Osteoblast (primary cell): ENCODE measurements at regions not wholly inside any gene's neighbourhood (a gene's known extent, or its start where the extent isn't known, plus 50 kb on each side); places are given as distances from the start of the nearest gene placed in this dataset.
"Not testable (repeated sequence)": the region's sequence is repeated elsewhere in the genome, so short reads cannot be mapped to it uniquely, and the experiment has no call there.

Experiments used
- DNase-seq: peaks from one replicate; pipeline ENCODE4 v3.0.0; 2011; ENCODE audit warnings: low spot score, mixed read lengths; ENCODE audit not compliant: insufficient read length; ENCODE audit errors: missing footprints
- H2AFZ ChIP-seq: 2 replicates; pipeline ENCODE4 v1.6.0; 2011; ENCODE audit warnings: mild to moderate bottlenecking, low read length
- H3K27ac ChIP-seq: 2 replicates; pipeline ENCODE4 v1.5.1; 2011; ENCODE audit warnings: mild to moderate bottlenecking, low read depth, low read length, moderate library complexity
- H3K27me3 ChIP-seq: 2 replicates; pipeline ENCODE4 v1.6.0; 2012; ENCODE audit warnings: mild to moderate bottlenecking, control low read depth, inconsistent platforms, low read length, moderate library complexity; ENCODE audit not compliant: insufficient read depth
- H3K36me3 ChIP-seq: 2 replicates; pipeline ENCODE4 v1.5.1; 2011; ENCODE audit warnings: mild to moderate bottlenecking, low read length, control low read depth, moderate library complexity; ENCODE audit not compliant: insufficient read depth
- H3K4me1 ChIP-seq: 2 replicates; pipeline ENCODE4 v1.5.1; 2011; ENCODE audit warnings: mild to moderate bottlenecking, low read length, control low read depth, moderate library complexity; ENCODE audit not compliant: insufficient read depth
- H3K4me2 ChIP-seq: 2 replicates; pipeline ENCODE4 v1.6.0; 2011; ENCODE audit warnings: mild to moderate bottlenecking, low read length; ENCODE audit not compliant: insufficient read depth
- H3K4me3 ChIP-seq: fragments of 200-600 bp; sonication (generic); 3 replicates; pipeline ENCODE4 v1.5.1; 2012; ENCODE audit warnings: mild to moderate bottlenecking, low read length, inconsistent platforms; ENCODE audit not compliant: insufficient read depth
- H3K79me2 ChIP-seq: 2 replicates; pipeline ENCODE4 v1.6.0; 2012; ENCODE audit warnings: mild to moderate bottlenecking, low read length, control low read depth, inconsistent platforms; ENCODE audit not compliant: insufficient read depth
- H3K9me3 ChIP-seq: 2 replicates; pipeline ENCODE4 v1.5.1; 2011; ENCODE audit warnings: low read depth, low read length, control low read depth
- H4K20me1 ChIP-seq: 2 replicates; pipeline ENCODE4 v1.6.0; 2012; ENCODE audit warnings: mild to moderate bottlenecking, low read length, control low read depth; ENCODE audit not compliant: insufficient read depth
- CTCF ChIP-seq: IDR thresholded peaks from 2 replicates; pipeline ENCODE4 v1.5.1; 2011; ENCODE audit warnings: mild to moderate bottlenecking, low read depth, low read length, moderate library complexity; ENCODE audit errors: extremely low read depth

GRCh38 chr3:74978684-74979083, 364.2 kb upstream of the CNTN3 start:
- no peaks in the 10 kb centered on the region for H3K27me3 ChIP-seq
- no peaks in the 10 kb centered on the region for H4K20me1 ChIP-seq
- DNase-seq, result no peak
- no peaks in the 10 kb centered on the region for H3K36me3 ChIP-seq
- H3K9me3 ChIP-seq, result no peaks in the 10 kb centered on the region
- H2AFZ ChIP-seq, result no peak overlapping the region
- no peak overlapping the region for H3K4me2 ChIP-seq
- no peaks in the 10 kb centered on the region for H3K79me2 ChIP-seq
- no peaks in the 10 kb centered on the region for H3K4me1 ChIP-seq
- H3K27ac ChIP-seq, result no peak overlapping the region
- H3K4me3 ChIP-seq, result no peak overlapping the region
- TF ChIP-seq CTCF, result no peak

GRCh38 chr3:74985028-74985904, 370.8 kb upstream of the CNTN3 start:
- H4K20me1 ChIP-seq, H3K4me1 ChIP-seq, H3K36me3 ChIP-seq, H3K79me2 ChIP-seq, H3K9me3 ChIP-seq, H3K4me3 ChIP-seq, H3K4me2 ChIP-seq, DNase-seq, H3K27ac ChIP-seq, H2AFZ ChIP-seq, H3K27me3 ChIP-seq: not testable (repeated sequence)

- no peaks in the 10 kb centered on the region for H4K20me1 ChIP-seq
- no peak for TF ChIP-seq CTCF
- no peak for DNase-seq
- H3K4me3 ChIP-seq, result no peak overlapping the region
- no peaks in the 10 kb centered on the region for H3K79me2 ChIP-seq
- no peak overlapping the region for H2AFZ ChIP-seq
- H3K36me3 ChIP-seq, result no peaks in the 10 kb centered on the region
- H3K27me3 ChIP-seq, result no peaks in the 10 kb centered on the region
- no peak overlapping the region for H3K4me2 ChIP-seq
- H3K9me3 ChIP-seq, result no peaks in the 10 kb centered on the region
- no peak overlapping the region for H3K27ac ChIP-seq
- H3K4me1 ChIP-seq, result no peaks in the 10 kb centered on the region
Observed at GRCh38 chr3:74988095-74988494, 373.6 kb upstream of the CNTN3 start.

- Histone ChIP-seq H3K27ac (no peak overlapping the region), H3K79me2 (no peaks in the 10 kb centered on the region), H3K9me3 (no peaks in the 10 kb centered on the region), H3K4me1 (no peaks in the 10 kb centered on the region), H3K36me3 (no peaks in the 10 kb centered on the region), H4K20me1 (no peaks in the 10 kb centered on the region), H3K4me3 (no peak overlapping the region), H3K27me3 (no peaks in the 10 kb centered on the region), H3K4me2 (no peak overlapping the region), H2AFZ (no peak overlapping the region)
- no peak for DNase-seq
- TF ChIP-seq CTCF, result no peak
Observed at GRCh38 chr3:74992898-74993297, 378.4 kb upstream of the CNTN3 start.
